ENCODE measurements at regions not wholly inside any gene's neighbourhood (a gene's known extent, or its start where the extent isn't known, plus 50 kb on each side); places are given as distances from the start of the nearest gene placed in this dataset.

GRCh38 chr9:28134446-28134976 lies 561.2 kb upstream of the C9orf72 start:
- Histone ChIP-seq H3K9me3 (replicated peaks; ENCODE audit: control insufficient read depth, insufficient read depth, low read length) (no peaks in the 10 kb centered on the region), H3K27ac (ENCODE audit: insufficient read depth, low read depth, low read length) (peak overlapping the region; percentile 37), H2AFZ (ENCODE audit: low read depth, low read length) (peak overlapping the region; percentile 58), H3K79me2 (ENCODE audit: control insufficient read depth, insufficient read depth, low read length) (no peaks in the 10 kb centered on the region), H3K4me3 (replicated peaks in 1 of 3; ENCODE audit: insufficient read depth in 1 of 3, low read depth in 1 of 3, low read length in 3 of 3) (no peak overlapping the region), H4K20me1 (replicated peaks; ENCODE audit: control insufficient read depth, extremely low read depth, insufficient read depth, low read length) (no peaks in the 10 kb centered on the region), H3K36me3 (ENCODE audit: control insufficient read depth in 2 of 2, extremely low read depth in 1 of 2, insufficient read depth in 2 of 2, low read length in 2 of 2) (no peaks in the 10 kb centered on the region), H3K4me1 (ENCODE audit: control insufficient read depth, extremely low read depth, insufficient read depth, low read length) (peaks cover 14% of the 10 kb centered on the region), H3K9ac (replicated peaks; ENCODE audit: extremely low read depth, insufficient read depth, low read length) (no peak overlapping the region), H3K9me1 (replicated peaks; ENCODE audit: control insufficient read depth, extremely low read depth, insufficient read depth, low read length) (no peaks in the 10 kb centered on the region), H3K4me2 (ENCODE audit: insufficient read depth, low read length) (peak overlapping the region; percentile 31), H3K27me3 (ENCODE audit: control insufficient read depth in 2 of 2, insufficient read depth in 2 of 2, low read length in 2 of 2) (no peaks in the 10 kb centered on the region)
- FAIRE-seq (no peak), DNase-seq (ENCODE audit: low read depth, low spot score) (peak; percentile 22)
- no TSS peak for BruUV-seq (replicated peaks)
- intact Hi-C loops (cut with micrococcal nuclease) (no loop called here), dilution Hi-C loops (cut with MboI; ENCODE audit: extremely low pct_ligation_motif_present, low sequenced_read_pairs) (no loop called here)
- ChIA-PET POLR2A (no interaction called here), CTCF (no interaction called here)
- TF ChIP-seq CTCF (IDR thresholded peaks at IDR 0.05; ENCODE audit: extremely low read depth in 1 of 2, insufficient read depth in 1 of 2, low read depth in 1 of 2, low read length in 2 of 2) = no peak
- no peak for TF ChIP-seq MYC (IDR thresholded peaks at IDR 0.05; ENCODE audit: low read depth, low read length)
- no peak for TF ChIP-seq GATA2 (IDR thresholded peaks at IDR 0.05; ENCODE audit: insufficient read depth, insufficient read length, low read depth, low read length)
- TF ChIP-seq POLR2A (IDR thresholded peaks at IDR 0.05; ENCODE audit: low read depth, low read length) = no peak
- TF ChIP-seq FOS (IDR thresholded peaks at IDR 0.05; ENCODE audit: borderline replicate concordance, insufficient read depth, low read length) = no peak
- no peak for TF ChIP-seq POLR2AphosphoS5 (IDR thresholded peaks at IDR 0.05; ENCODE audit: insufficient read depth, low read depth, low read length)
- no peak for TF ChIP-seq EZH2 (IDR thresholded peaks at IDR 0.05; ENCODE audit: borderline replicate concordance, low read depth, low read length, severe bottlenecking)
- TF ChIP-seq MAX (IDR thresholded peaks at IDR 0.05; ENCODE audit: insufficient read depth, insufficient read length) = no peak
- TF ChIP-seq JUN (IDR thresholded peaks at IDR 0.05; ENCODE audit: borderline replicate concordance, insufficient read depth, insufficient read length, low read depth) = no peak
